GM21786 (cell line): ENCODE measurements at regions not wholly inside any gene's neighbourhood (a gene's known extent, or its start where the extent isn't known, plus 50 kb on each side); places are given as distances from the start of the nearest gene placed in this dataset.

Experiments
- ATAC-seq: cut with Tn5 transposase; IDR thresholded peaks from one replicate; pipeline ENCODE4 v1.9.1; 2021; ENCODE audit not compliant: unreplicated experiment

DNA sequence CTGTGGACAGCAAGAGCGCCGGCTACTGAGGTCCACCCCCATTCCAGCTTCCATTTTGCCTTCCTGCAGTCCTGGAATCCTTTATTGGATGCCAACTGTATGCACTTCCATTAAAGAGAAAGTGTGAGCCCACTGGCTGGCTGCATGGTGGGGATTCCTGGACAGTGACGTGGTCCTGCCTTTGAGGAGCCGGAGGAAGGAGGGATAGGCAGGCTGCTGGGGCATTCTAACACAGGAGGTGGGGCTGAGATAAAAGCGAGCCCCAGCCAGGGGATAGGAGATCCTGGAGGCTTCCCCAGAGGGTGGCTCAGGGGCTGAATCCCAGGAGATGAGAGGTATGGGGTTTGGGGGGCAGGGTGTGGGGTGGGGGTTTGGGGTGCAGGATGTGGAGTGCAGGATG lies 984.7 kb downstream of the BRD1 start:
- ATAC-seq = no peak

DNA sequence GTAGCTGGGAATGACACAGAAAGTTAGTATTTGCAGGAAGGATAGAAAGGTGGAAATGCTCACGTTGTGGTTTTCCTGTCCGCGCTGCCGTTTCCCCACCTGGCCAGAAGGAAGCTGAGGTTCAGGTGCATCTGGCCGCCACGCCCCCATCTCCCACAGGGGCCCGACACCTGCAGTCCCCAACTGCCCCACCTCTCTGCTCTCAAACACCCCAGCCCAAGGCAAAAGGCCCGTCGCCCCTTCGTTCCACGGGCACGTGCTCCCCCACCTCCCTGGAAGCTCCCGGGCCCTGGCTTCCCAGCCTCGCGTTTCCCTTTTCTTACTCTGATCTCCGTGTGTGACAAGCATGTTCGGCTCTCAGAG lies 985.1 kb downstream of the BRD1 start:
- no peak for ATAC-seq

DNA sequence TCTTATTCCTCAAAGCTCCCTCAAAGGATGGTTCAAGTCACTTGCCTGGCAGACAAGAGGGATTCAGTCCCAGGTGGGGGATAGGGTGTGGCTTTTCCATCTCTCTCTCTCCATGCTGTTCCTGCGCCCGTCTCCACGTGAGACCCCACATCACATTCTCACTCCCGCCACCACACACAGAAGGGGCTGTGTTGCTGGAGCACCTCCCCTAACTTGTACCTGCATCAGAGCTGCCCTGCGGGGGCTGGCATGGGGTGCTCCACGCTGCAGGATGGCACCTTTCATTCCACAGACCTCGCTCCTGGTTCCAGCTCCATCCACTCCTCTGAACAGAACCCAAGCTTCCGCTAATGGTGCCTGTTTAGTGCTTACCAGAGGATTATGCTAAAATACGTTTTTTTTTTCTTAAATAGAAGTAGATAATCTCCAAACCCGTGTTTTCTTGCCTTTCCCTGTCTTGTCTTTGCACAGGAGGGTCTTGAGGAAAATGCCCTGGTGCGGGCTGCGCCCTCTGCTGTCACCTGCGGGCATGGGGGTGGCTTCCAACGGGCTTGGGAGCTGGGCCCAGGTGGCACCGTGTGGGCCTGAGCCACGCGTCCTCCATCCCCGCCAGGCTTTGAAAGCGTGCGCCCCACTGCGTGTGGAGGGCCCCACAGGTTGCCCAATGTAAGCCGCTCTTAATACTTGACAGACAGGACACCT lies 985.6 kb downstream of the BRD1 start:
- ATAC-seq = no peak

- no peak for ATAC-seq
Observed at GRCh38 chr22:48840112-48840949, 987.3 kb downstream of the BRD1 start.

DNA sequence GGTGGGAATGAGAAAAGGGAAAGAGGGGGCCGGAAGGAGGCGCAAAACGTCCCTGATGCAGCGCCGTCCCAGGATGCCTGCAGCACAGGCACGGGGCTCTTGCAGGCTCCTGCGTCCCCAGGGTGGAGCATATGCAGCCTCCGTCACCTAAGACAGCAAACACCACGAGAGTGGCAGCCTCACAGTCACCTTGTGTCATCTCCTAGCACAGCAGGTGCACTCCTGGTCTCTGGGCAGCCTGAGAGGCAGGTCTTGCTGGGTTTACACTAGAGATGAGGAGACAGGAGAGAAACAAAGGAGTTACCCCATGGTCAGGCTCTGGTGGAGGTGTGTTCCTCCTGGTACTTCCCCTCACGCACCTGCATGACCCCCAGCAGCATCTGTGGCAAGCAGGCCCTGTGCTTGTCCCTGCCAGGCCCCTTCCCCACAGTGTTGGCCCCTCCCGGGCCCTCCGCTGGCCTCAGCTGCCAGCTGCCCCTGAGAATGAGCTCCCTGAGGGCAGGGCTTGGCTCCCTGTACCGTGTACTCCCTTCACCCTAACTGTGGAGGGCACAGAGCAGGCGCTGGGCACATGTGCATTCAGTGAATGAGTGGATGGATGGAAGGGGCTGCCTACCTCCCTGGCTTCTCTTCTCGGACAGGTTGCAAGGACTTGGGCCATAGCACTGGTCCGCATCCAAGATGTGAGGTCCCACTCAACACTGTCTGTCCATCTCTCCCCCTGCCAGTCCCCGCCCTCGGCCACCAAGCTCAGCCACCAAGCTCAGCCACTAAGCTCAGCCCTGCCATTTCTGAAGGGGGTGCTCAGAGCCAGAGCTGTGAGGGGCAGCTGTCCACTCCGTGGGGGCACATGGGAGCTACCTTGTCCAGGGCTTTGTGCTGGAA lies 988.6 kb downstream of the BRD1 start:
- no peak for ATAC-seq

- ATAC-seq = no peak
Observed at GRCh38 chr22:48838376-48838775, 989.3 kb downstream of the BRD1 start.

GRCh38 chr22:48837341-48837935 lies 990.2 kb downstream of the BRD1 start:
- no peak for ATAC-seq

DNA sequence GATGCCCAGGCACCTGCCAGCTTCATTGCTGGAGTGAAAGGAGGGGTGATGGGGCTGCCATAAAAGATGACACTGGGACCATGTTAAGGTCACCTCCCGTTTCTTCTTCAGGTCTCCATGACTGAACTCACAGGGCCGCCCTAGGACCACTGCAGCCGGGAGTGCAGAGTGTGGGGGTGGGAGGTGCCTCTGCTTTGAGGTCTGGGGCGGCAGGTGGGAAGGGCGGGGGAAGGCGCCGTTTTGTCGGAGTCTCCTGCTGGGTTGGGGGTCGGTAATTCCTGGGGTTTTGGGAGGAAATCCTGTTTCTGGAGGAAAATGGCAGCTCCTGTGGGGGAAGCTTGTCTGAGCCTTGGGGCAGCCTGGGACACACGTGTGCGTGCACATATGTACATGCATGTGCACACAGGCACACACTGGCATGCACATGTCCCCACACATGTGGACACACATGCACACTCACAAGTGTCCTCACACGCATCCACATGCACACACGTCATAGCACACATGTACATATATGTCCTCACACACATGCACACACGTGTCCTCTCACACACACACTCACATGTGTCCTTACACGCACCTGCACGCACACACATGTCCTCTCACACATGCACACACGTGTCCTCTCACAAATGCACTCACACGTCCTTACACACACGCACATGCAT lies 990.9 kb downstream of the BRD1 start:
- ATAC-seq = no peak

- ATAC-seq = no peak
Observed at GRCh38 chr22:48835857-48836672, 991.6 kb downstream of the BRD1 start.

GRCh38 chr22:48835364-48835763 lies 992.3 kb downstream of the BRD1 start:
- ATAC-seq = no peak

GRCh38 chr22:48834404-48834803 lies 993.3 kb downstream of the BRD1 start:
- ATAC-seq = no peak

GRCh38 chr22:48832592-48832991 lies 995.1 kb downstream of the BRD1 start:
- ATAC-seq = no peak

DNA sequence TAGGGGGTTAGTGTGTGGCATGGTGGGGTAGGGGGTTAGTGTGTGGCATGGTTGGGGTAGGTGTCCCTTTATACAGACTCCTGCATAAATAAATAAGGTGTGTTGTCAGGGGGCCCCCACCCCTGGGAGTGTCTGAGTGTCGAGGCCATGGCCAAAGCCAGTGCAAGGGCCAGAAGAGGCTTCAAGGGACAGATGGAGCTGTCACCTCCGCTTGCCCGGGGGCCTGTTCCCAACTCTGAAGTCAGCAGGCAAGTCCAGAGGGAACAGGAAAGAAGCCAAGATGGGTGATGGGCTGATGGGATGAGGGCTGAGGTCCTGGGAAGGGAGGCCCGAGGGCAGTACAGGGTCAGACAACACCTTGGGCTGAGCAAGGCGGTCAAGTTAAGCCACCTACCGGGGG lies 997.8 kb downstream of the BRD1 start:
- ATAC-seq = no peak

- no peak for ATAC-seq
Observed at GRCh38 chr22:48828688-48829087, 999.0 kb downstream of the BRD1 start.

DNA sequence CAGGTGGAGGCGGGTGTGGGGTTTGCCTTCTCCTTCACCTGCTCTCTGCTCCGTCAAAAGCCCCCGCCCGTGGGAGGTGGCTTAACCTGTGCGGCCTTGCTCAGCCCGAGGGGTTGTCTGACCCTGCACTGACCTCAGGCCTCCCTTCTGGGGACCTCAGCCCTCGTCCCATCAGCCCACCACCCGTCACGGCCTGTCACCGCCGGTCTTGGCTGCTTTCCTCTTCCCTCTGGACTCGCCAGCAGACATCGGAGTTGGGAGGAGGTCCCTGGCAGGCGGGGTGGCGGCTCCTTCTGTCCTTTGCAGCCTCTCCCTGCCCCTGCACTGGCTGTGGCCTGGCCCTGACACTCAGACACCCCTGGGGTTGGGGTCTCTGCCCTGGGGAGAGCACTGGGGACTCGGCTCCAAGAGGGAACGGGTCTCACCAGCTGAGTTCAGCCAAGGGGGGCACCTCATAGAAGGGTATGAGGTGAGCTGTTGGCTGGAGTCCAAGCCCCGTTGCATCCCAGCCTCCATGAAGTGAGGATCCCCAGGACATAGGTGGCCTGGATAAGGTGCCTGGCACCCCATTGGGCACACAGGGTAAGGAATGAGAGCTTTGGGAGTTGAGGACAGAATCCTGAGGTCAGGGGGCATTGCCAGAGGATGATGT lies 999.6 kb downstream of the BRD1 start:
- ATAC-seq = no peak

DNA sequence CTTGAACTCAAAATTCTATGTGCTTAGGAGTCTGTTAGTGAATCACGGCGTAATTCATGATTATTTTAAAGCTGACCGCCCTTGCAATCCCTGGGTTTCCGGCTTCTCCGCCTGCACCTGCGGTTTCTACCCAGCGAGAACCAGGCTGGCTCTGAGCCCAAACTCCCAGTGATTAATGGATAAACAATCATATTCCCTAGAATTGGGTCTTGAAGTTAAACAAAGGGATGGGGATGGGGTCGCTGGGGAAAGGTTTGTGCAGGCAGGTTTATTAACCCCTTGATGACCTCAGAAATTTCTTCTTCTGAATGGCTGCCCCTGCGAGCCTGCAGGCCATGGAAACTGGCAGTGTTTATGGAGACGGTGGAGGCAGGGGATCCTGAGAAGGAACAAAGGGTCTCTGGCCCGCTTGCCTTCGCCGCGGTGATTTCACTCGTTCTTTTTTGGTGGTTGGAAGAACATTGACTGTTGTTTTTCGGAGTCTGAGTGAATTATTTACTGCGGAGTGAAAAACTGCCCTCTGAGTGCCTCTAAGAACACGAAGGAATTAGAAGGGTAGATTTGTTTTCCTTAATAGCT lies 1000.3 kb downstream of the BRD1 start:
- ATAC-seq = no peak

DNA sequence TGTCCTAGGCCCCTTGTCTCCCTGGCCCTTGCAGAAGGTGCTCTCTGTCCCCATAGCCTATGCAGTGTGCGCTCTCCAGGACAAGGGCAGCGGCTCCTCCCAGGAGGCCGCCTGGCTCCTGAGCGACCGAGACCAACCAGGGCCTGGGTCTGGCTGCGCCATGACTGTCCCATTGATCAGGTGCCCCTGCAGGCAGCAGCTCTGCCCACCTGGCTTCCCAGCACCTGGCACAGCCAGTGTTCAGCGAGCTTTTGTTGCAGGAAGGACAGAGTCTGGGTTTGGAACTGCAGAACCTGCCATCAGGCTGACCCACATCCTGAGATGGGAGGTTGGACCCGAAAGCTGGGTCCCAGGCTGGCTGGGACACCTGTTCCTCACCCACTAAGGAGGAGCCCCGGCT lies 1001.1 kb downstream of the BRD1 start:
- ATAC-seq = no peak

DNA sequence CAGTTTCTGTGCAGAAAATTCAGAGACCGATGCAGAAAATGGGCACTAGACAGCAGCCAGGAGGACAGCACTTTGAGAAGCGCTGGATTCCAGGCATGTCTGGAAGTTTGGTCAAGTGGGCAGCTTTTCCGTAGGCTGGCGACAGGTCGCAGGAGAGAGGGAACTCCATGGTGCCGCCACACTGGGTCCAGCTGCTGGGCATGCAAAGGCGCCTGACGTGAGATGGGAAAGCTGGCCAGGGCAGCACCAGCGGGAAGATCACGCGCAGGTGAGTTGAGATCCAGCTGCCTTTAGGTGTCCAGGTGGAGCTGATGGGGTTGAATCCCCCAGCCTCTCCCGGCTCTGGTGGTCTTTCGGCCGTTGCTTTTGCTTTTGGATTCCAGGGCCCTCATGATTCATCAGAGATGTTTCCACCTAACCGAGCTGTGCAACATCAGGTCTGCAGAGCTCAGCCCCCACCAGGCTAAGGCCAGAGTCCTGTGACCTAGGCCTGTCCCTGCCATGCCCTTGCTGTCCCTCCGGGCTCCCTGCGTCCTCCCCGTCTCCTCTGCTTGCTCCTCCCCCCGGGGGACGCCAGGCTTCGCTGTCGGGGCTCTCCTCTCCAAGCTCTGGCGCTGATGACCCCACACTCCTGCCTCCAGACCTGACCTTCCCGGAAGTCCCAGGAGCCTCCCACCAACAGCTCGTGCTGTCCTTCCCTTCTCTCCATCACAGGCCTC lies 1001.7 kb downstream of the BRD1 start:
- ATAC-seq = no peak
